IgD-negative memory B cell (primary cell): ENCODE measurements at regions not wholly inside any gene's neighbourhood (a gene's known extent, or its start where the extent isn't known, plus 50 kb on each side); places are given as distances from the start of the nearest gene placed in this dataset.
"Not testable (repeated sequence)": the region's sequence is repeated elsewhere in the genome, so short reads cannot be mapped to it uniquely, and the experiment has no call there.

ENCODE experiments used
- H3K27ac Mint-ChIP-seq, 3 donors: one replicate each; pipeline ENCODE4 v1.8.0; 2020 to 2022; ENCODE audit warnings: mild to moderate bottlenecking in 3 of 3, mixed read lengths in 3 of 3, moderate library complexity in 1 of 3
- H3K27me3 Mint-ChIP-seq: one replicate; pipeline ENCODE4 v1.8.0; 2021; ENCODE audit warnings: mixed read lengths
- H3K36me3 Mint-ChIP-seq: one replicate; pipeline ENCODE4 v1.8.0; 2020; ENCODE audit warnings: mild to moderate bottlenecking, mixed read lengths
- H3K4me1 Mint-ChIP-seq, 3 donors: one replicate each; pipeline ENCODE4 v1.8.0; 2020 to 2022; ENCODE audit warnings: mixed read lengths in 3 of 3, mild to moderate bottlenecking in 1 of 3
- H3K4me3 Mint-ChIP-seq, 4 donors: one replicate each; pipeline ENCODE4 v1.8.0; 2020 to 2022; ENCODE audit warnings: mild to moderate bottlenecking in 4 of 4, mixed read lengths in 4 of 4, moderate library complexity in 3 of 4
- H3K9me3 Mint-ChIP-seq, 3 donors: one replicate each; pipeline ENCODE4 v1.8.0; 2020 to 2021; ENCODE audit warnings: mixed read lengths in 3 of 3, mild to moderate bottlenecking in 1 of 3

DNA sequence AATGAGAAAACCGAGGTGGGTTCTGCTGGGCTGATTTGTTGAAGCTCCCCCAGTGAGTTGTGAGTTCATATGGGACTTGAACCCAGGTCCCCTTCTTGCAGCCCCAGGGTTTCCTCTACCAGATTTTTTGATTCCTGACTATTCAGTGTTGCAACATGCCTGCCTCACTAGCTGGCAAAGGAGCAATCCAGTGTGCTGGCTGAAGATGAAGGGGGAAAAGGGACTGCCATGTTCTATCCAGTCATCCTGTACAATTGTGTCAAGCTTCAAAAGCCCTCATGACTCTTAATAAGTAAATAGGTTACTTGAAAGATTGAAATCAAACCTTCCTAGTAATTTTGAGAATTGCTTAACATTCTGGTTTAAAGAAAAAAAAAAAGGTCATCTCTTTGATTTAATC lies 211.5 kb upstream of the TP63 start:
- H3K27me3 Mint-ChIP-seq: peaks cover 2% of the 10 kb centered on the region
- no peaks in the 10 kb centered on the region for H3K4me1 Mint-ChIP-seq
- H3K4me3 Mint-ChIP-seq: no peak overlapping the region
- no peak overlapping the region for H3K27ac Mint-ChIP-seq
- no peaks in the 10 kb centered on the region for H3K9me3 Mint-ChIP-seq
- H3K36me3 Mint-ChIP-seq: no peaks in the 10 kb centered on the region

DNA sequence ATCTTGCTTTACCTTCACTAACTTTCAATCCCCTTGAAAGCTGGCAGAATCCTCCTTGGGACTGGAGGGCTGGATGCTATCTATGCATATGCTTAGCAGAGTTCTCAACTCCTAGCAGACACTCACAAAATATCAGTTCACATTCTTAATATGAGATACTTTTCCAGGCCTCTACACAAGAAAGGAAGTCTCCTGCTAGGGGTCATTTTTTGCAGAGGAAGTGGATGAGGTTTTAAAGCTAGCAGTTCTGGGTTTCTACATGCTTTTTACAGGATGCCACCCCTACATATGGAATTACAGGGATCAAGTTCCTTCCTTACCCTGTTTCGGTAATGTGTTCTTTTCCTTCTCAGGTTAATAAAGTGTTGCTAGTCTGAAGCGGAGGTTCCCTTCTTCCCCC lies 206.3 kb upstream of the TP63 start:
- H3K27me3 Mint-ChIP-seq: peaks cover 2% of the 10 kb centered on the region
- peaks cover 0 to 2% (median 0%) of the 10 kb centered on the region in 3 donors for H3K4me1 Mint-ChIP-seq
- H3K4me3 Mint-ChIP-seq: no peak overlapping the region

DNA sequence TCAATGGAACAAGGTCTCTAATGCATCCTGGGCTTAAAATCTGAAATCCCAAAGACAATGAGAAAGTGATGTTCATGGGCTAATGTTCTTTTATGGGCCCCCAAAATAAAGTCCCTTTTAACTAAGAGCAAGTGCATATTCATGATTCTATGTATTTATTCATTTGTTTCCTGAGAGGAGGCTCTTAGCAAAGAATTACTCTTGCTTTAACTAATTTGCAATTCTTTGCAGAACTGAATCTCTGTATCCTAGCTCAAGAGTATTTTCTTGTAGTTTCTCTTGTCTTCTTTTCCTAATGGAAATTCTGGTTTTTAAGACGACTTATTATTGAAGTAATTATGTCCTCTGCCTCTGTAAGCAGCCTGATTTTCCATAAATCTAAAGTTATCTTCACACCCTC lies 202.2 kb upstream of the TP63 start:
- no peak overlapping the region for H3K4me3 Mint-ChIP-seq
- H3K9me3 Mint-ChIP-seq: peaks cover 0 to 2% (median 2%) of the 10 kb centered on the region in 3 donors
- H3K4me1 Mint-ChIP-seq: peaks cover 0 to 2% (median 0%) of the 10 kb centered on the region in 3 donors
- H3K36me3 Mint-ChIP-seq: no peaks in the 10 kb centered on the region
- H3K27me3 Mint-ChIP-seq: no peaks in the 10 kb centered on the region
- no peak overlapping the region for H3K27ac Mint-ChIP-seq

More for the DNA sequence above, 206.3 kb upstream of the TP63 start:
- no peaks in the 10 kb centered on the region for H3K36me3 Mint-ChIP-seq
- no peak overlapping the region for H3K27ac Mint-ChIP-seq
- no peaks in the 10 kb centered on the region for H3K9me3 Mint-ChIP-seq

DNA sequence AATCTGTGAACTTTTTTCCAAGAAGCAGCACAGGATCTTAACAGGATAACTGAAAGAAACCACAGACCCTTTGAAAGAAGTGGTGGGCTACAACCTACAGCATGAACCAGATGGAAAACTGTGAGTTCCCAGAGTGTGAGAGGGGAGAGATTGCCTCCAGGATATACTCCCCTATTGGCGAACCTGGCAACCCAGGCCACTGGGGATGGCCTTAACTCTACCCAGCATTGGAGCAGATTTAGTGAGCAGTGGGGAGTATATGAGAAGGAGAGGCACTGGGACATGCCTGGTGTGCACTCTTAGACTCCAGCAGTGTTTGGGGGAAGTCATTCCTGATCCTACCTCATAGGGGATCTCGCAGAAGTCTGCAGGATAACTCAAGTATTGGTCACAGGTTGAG lies 201.0 kb upstream of the TP63 start:
- Mint-ChIP-seq H3K27me3 (no peaks in the 10 kb centered on the region), H3K36me3 (no peaks in the 10 kb centered on the region), H3K4me1 (peaks cover 0 to 2% (median 0%) of the 10 kb centered on the region in 3 donors), H3K9me3 (peaks cover 0 to 2% (median 2%) of the 10 kb centered on the region in 3 donors), H3K4me3 (no peak overlapping the region), H3K27ac (peak overlapping the region in 1 of 3 donors; percentile 0)

DNA sequence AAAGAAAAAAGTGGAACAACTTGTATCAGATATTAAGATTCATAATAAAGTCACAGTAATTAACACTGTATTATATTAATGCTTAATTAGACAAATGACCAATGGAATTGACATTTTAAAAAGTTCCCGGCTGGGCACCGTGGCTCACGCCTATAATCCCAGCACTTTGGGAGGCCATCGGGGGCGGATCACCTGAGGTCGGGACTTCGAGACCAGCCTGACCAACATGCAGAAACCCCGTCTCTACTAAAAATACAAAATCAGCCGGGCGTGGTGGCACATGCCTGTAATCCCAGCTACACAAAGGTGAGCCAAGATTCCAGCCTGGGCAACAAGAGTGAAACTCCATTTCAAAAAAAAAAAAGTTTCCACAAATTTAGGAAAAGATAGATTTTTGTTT lies 188.9 kb upstream of the TP63 start:
- H3K36me3 Mint-ChIP-seq, H3K4me3 Mint-ChIP-seq, H3K4me1 Mint-ChIP-seq, H3K27ac Mint-ChIP-seq, H3K27me3 Mint-ChIP-seq, H3K9me3 Mint-ChIP-seq: not testable (repeated sequence)

DNA sequence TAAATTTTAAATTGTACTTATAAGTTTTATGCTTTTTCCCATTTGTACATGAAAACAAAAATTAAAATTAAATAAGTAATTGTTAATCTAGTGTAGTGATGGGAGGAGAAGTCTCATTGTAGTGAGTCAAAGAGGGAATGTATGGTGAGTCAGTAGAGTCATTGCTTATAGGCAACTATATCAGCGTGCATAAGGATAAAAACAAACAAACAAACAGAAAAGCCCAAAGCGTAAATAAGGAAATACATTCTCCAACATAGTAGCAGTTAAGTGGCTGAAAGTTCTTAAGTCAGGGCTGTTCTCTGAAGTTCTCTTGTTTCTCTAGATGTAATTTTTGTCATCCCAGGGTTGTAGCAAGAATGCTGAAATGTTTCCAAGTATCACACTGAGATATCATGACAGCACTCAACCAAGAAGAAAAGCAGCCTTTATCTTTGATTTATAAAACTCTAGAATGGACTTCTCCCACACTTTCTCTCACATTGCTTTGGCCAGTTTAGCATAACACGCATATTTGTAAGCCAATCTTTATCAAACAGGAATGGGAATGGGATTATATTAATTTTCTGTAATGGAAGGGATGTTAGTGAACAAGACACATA lies 184.1 kb upstream of the TP63 start:
- Mint-ChIP-seq H3K36me3 (peaks cover 2% of the 10 kb centered on the region), H3K4me1 (no peaks in the 10 kb centered on the region), H3K4me3 (no peak overlapping the region), H3K27ac (no peak overlapping the region), H3K9me3 (no peaks in the 10 kb centered on the region), H3K27me3 (peaks cover 2% of the 10 kb centered on the region)

DNA sequence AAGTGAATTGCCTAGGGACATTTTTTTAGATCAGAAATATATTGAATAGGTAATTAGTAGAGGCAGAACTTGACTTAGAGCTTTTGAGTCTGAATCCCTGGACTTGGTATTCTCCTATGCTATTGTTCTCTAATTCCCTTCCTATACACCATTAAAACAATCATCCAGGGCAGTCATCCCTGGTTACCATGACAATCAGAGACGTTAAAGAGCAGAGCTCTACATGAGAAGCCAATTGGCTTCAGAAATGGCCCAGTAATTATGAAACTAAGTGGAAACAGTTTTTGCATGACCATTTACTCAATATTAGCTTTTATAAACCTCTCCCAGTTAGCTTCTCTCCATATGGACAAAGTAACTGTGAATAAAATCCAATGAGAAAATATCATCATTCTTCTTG lies 182.1 kb upstream of the TP63 start:
- Mint-ChIP-seq H3K36me3 (no peaks in the 10 kb centered on the region), H3K27ac (no peak overlapping the region), H3K4me3 (no peak overlapping the region), H3K27me3 (no peaks in the 10 kb centered on the region), H3K9me3 (peaks cover 0 to 2% (median 0%) of the 10 kb centered on the region in 3 donors), H3K4me1 (no peaks in the 10 kb centered on the region)

DNA sequence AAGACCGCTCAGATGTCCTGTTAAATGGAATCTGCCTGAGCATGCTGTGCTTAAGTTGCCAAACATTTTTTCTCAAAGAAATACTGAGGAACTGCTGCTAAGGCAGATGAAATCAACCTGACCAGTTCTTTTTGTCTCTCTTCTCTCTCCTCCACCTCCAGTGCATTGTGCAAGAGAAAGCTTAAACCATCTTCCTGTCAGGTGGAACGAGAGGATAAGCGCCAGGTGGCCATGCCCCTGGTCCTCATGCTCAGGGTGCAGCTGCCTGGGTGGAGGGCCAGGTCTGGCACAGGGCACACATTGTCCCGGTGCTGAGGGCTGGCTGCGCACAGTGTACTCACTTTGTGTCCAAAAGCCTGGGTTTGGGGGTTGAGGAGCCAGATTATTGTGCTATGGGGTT lies 176.2 kb upstream of the TP63 start:
- H3K36me3 Mint-ChIP-seq: no peaks in the 10 kb centered on the region
- H3K27me3 Mint-ChIP-seq: no peaks in the 10 kb centered on the region
- no peaks in the 10 kb centered on the region for H3K4me1 Mint-ChIP-seq
- H3K27ac Mint-ChIP-seq: no peak overlapping the region
- H3K9me3 Mint-ChIP-seq: peaks cover 0 to 3% (median 0%) of the 10 kb centered on the region in 3 donors
- H3K4me3 Mint-ChIP-seq: no peak overlapping the region

DNA sequence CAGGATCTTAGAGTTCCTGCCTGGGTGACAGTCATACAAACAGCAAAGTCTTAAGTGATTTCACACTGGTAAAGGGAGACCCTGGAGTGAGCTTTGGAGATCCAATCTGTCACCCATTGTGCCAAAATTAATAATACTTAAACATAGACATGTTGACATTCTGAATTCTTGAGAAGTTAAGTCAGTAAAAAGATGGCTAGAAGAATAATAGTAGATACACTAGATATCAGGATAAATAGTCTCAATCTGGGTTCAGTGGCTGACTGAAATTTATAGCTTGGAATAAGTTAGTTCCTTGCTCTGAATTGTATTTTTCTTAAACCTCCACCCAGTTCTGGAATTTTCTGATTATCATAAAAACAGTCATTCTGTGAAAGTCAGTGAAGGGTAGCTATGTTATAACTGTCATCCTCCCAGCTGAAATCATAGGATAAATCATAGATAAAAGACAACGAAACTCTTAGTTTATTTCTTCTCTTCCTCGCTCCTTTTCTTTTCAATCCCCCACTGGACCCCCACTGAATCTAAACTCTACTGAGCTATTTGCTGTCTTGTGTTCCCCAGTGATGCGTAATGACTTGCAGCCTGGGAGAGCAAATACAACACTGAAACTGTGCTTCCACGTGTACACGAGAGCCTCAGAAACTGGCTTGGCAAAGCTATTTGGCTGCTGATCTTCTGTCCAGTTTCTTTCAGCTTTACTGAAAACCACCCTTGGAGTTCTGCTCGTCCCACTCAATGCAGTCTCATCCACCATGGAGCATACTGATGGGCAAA lies 175.4 kb upstream of the TP63 start:
- H3K27ac Mint-ChIP-seq: no peak overlapping the region
- no peaks in the 10 kb centered on the region for H3K36me3 Mint-ChIP-seq
- no peak overlapping the region for H3K4me3 Mint-ChIP-seq
- H3K4me1 Mint-ChIP-seq: no peaks in the 10 kb centered on the region
- peaks cover 0 to 3% (median 0%) of the 10 kb centered on the region in 3 donors for H3K9me3 Mint-ChIP-seq
- H3K27me3 Mint-ChIP-seq: no peaks in the 10 kb centered on the region

DNA sequence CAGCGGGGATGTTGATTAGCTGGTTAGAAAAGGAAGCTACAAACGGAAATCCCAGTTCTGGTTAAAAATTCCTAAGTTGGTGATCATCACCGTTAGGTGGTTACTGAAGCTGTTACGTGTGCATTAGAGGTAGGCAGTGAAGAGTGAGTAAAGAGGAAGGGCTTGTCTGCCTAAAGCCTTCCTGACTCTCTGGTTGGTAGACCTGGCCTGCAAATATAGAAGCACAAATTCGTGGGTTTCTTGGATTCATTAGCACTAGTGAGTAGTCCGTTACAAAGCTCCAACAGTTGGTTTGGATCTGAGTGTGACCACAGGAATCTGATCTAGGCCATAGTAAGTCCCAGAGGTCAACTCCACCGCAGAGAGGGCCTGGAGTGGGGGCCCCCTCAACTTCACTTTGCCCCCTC lies 174.0 kb upstream of the TP63 start:
- no peak overlapping the region for H3K4me3 Mint-ChIP-seq
- H3K27me3 Mint-ChIP-seq: no peaks in the 10 kb centered on the region
- H3K36me3 Mint-ChIP-seq: no peaks in the 10 kb centered on the region
- H3K4me1 Mint-ChIP-seq: no peaks in the 10 kb centered on the region
- peaks cover 0 to 3% (median 0%) of the 10 kb centered on the region in 3 donors for H3K9me3 Mint-ChIP-seq
- H3K27ac Mint-ChIP-seq: no peak overlapping the region

DNA sequence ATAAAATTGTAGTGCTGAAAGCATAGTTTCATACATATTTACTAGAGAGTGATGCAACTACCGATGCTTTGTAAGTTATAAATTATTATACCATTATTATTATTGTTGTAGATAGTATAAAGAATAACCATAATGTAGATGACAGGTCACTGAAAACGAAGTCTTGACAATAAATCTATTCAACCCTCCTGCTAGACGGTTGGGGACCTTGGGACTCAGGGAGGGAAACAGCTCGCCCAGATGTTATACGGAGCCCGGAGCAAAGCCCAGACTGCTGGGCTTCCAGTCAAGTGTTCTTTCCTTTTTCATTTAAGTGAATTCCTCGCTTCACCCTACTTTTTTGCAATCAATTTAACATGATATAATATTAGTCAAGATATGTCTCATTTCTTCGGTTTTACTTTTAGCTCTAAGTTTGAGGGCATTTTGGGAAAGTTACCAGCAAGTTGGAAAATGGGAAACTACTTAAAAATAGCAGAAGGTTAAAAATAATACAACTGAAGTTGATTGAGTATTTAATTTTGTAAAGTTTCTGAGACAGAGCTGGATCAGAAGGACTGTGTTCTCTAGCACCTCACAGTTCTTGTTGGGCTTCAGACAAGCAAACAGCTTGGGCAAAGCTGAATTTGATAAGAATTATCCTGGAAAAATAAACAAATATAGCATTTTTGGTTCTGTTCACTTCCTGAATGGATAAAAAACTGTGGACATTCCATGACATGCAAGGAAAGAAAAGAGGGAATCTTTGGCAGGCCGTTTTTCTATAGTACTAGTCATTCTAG lies 173.4 kb upstream of the TP63 start:
- no peak overlapping the region for H3K4me3 Mint-ChIP-seq
- no peaks in the 10 kb centered on the region for H3K27me3 Mint-ChIP-seq
- H3K4me1 Mint-ChIP-seq: no peaks in the 10 kb centered on the region
- H3K36me3 Mint-ChIP-seq: no peaks in the 10 kb centered on the region
- H3K27ac Mint-ChIP-seq: no peak overlapping the region
- peaks cover 0 to 3% (median 0%) of the 10 kb centered on the region in 3 donors for H3K9me3 Mint-ChIP-seq

DNA sequence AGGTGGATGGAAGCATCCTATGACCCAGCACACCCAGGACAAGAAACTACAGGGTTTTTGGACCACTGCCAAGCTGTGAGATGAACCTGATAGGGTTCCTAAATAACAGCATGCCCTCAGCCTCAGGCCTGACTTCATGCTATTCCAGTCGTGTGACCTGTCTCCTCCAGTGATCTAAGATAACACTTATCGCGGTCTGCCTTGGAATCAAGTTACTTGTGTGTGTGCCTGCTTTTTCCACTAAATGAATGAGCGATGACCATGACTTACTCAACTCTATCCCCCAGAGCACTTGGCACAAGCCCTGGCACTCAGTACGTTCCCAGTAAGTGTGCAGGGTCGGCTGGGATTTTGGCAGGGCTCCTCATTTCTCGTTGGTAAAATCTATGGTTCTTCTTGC lies 172.7 kb upstream of the TP63 start:
- no peaks in the 10 kb centered on the region for H3K36me3 Mint-ChIP-seq
- peaks cover 0 to 1% (median 0%) of the 10 kb centered on the region in 3 donors for H3K9me3 Mint-ChIP-seq
- no peaks in the 10 kb centered on the region for H3K4me1 Mint-ChIP-seq
- H3K27ac Mint-ChIP-seq: no peak overlapping the region
- H3K4me3 Mint-ChIP-seq: no peak overlapping the region
- no peaks in the 10 kb centered on the region for H3K27me3 Mint-ChIP-seq

DNA sequence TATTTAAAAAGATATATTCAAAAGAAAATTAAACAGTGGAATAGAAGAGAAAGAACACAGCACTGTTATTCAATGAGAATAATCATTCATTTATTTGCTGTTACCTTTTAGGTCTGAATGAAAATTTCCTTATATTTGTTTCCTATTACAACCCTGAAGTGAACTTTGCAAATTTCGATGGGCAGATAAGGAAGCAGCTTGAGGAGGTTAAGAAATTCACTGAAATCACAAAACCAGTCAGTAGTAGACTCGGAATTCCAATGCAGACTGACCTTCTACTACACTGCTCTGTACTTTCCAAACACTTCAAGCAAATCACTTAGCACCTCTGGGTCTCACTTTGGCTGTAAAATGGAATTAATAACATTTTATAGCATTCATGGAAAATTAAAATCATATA lies 172.0 kb upstream of the TP63 start:
- Mint-ChIP-seq H3K36me3 (no peaks in the 10 kb centered on the region), H3K4me3 (no peak overlapping the region), H3K27ac (no peak overlapping the region), H3K27me3 (no peaks in the 10 kb centered on the region), H3K4me1 (no peaks in the 10 kb centered on the region), H3K9me3 (peaks cover 0 to 1% (median 0%) of the 10 kb centered on the region in 3 donors)

DNA sequence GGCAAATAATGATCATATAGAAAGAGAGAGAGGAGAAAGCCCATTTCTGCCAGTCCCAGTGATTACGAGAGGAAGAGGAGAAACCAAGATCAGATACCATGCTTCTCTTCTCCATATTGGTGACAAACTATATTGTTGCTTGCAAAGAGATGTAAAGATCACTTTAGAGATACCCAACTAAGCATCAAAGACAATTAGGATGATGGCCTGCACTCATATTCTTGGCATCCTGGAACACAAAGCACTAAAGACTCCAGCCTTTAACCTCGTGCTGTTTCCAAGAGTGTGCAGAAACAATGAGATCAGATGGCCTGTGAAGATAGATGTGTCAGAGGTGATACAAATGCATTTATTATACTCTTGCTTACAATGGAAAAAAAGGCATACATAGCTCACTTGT lies 170.7 kb upstream of the TP63 start:
- Mint-ChIP-seq H3K4me1 (no peaks in the 10 kb centered on the region), H3K4me3 (no peak overlapping the region), H3K27ac (no peak overlapping the region), H3K9me3 (peaks cover 0 to 1% (median 0%) of the 10 kb centered on the region in 3 donors), H3K36me3 (no peaks in the 10 kb centered on the region), H3K27me3 (no peaks in the 10 kb centered on the region)

DNA sequence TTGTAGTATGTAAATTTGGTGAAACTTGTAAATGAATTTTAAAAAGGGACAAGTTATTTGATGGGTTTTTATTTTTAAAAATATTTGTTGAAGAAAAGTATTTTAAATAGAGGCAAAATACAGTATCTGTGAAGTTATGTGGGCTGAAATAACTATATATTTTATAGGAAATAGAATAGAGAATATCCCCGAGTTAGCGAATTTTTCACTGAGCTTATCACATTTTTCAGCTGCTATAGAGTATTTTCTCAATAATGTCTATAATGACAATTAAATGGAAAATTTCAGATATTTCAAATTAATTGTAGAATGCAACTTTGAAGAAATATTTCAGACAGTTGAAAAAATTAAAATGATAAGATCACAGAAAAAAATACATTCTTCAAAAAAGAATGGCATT lies 166.4 kb upstream of the TP63 start:
- H3K27me3 Mint-ChIP-seq: no peaks in the 10 kb centered on the region
- no peak overlapping the region for H3K4me3 Mint-ChIP-seq
- no peaks in the 10 kb centered on the region for H3K9me3 Mint-ChIP-seq
- H3K4me1 Mint-ChIP-seq: peaks cover 2 to 3% (median 3%) of the 10 kb centered on the region in 3 donors
- no peaks in the 10 kb centered on the region for H3K36me3 Mint-ChIP-seq
- H3K27ac Mint-ChIP-seq: no peak overlapping the region
